OCI-LY3 (cell line): ENCODE measurements at regions not wholly inside any gene's neighbourhood (a gene's known extent, or its start where the extent isn't known, plus 50 kb on each side); places are given as distances from the start of the nearest gene placed in this dataset.

ENCODE experiments used
- H2AFZ ChIP-seq: fragments of 200-600, 300-600 bp; shearing (Covaris generic); 2 replicates; pipeline ENCODE4 v1.6.0; 2014; ENCODE audit warnings: antibody characterized with exemption, low read depth, low read length
- H3K27ac ChIP-seq: fragments of 200-600, 300-600 bp; sonication (generic); 2 replicates; pipeline ENCODE4 v1.5.1; 2014; ENCODE audit warnings: mild to moderate bottlenecking, low read length, moderate library complexity, mixed read lengths
- H3K27me3 ChIP-seq: fragments of 200-600, 300-600 bp; sonication (generic); 2 replicates; pipeline ENCODE4 v1.6.1; 2014; ENCODE audit warnings: low read depth, low read length, mixed read lengths
- H3K36me3 ChIP-seq: fragments of 200-600, 300-600 bp; sonication (generic); replicated peaks from 2 replicates; pipeline ENCODE3; 2014; ENCODE audit warnings: low read depth, low read length, mixed read lengths
- H3K4me1 ChIP-seq: fragments of 300-600, 200-600 bp; sonication (generic); 2 replicates; pipeline ENCODE4 v1.6.1; 2014; ENCODE audit warnings: low read length, mixed read lengths
- H3K4me2 ChIP-seq: fragments of 200-600, 300-600 bp; sonication (generic); 2 replicates; pipeline ENCODE4 v1.6.1; 2014; ENCODE audit warnings: low read length, mixed read lengths
- H3K4me3 ChIP-seq: fragments of 300-600, 200-600 bp; sonication (generic); 2 replicates; pipeline ENCODE4 v1.5.1; 2014; ENCODE audit warnings: antibody characterized with exemption, mild to moderate bottlenecking, low read length, moderate library complexity
- H3K79me2 ChIP-seq: fragments of 300-600, 200-600 bp; shearing (Covaris generic); 2 replicates; pipeline ENCODE4 v1.6.1; 2014; ENCODE audit warnings: mild to moderate bottlenecking, low read length, mixed read lengths
- H3K9ac ChIP-seq: fragments of 300-600, 200-600 bp; shearing (Covaris generic); 2 replicates; pipeline ENCODE4 v1.6.0; 2014; ENCODE audit warnings: mild to moderate bottlenecking, low read length, moderate library complexity
- H3K9me3 ChIP-seq: fragments of 200-600, 300-600 bp; shearing (Covaris generic); 2 replicates; pipeline ENCODE4 v1.6.1; 2014; ENCODE audit warnings: low read length, mixed read lengths; ENCODE audit not compliant: insufficient read depth
- H4K20me1 ChIP-seq: fragments of 200-600, 300-600 bp; sonication (generic); 2 replicates; pipeline ENCODE4 v1.6.1; 2016; ENCODE audit warnings: low read length, mixed read lengths; ENCODE audit not compliant: insufficient read depth
- EZH2phosphoT487 ChIP-seq: fragments of 200-600 bp; shearing (Covaris generic); IDR thresholded peaks from 2 replicates; pipeline ENCODE4 v1.6.1; 2018; ENCODE audit warnings: antibody characterized with exemption, mixed run types, low read depth
- TF ChIP-seq, protein P1 (sequence below): fragments of 200-600, 300-600 bp; sonication (generic); IDR thresholded peaks from 2 replicates; pipeline ENCODE4 v1.5.1; 2014; ENCODE audit warnings: antibody characterized with exemption, low read length, low read depth

DNA sequence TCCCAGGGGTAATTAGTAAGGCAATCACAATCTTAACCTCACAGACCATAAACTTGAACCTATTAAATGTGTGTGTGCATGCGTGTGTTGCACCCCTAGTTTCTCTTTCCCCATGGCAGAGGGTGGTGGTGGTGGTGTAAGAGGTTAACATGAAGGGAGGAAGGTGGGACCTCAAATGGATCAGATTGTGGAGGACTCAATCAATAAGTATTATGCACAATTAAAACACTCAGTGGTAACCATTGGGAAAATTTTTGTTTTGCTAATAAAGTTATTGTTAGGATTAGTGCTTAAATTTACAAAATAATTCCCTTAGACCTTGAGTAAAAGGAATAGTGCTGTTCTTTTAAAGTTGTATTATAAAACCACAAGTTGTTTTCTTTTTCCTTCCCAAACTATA lies 283.0 kb downstream of the OLFM3 start:
- H3K27ac ChIP-seq: no peak overlapping the region

DNA sequence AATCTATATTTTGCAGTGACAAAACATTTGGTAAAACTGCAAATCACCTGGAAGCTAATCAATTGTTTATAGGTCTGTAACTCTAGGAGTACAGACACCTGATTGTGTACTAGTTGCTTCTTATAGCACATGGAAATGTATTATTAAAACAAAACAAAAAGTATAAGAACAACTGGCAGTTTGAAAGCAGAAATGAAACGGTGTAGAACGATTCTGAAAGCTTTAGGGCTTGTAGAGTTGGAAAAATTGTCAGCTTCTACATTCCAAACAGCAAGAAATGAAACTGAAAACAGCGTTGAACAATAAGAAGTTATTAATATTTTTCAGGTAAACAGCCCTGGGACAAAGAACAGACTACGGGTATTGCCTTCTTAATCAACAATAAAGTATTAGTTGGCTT lies 273.3 kb downstream of the OLFM3 start:
- TF ChIP-seq, protein P1, sequence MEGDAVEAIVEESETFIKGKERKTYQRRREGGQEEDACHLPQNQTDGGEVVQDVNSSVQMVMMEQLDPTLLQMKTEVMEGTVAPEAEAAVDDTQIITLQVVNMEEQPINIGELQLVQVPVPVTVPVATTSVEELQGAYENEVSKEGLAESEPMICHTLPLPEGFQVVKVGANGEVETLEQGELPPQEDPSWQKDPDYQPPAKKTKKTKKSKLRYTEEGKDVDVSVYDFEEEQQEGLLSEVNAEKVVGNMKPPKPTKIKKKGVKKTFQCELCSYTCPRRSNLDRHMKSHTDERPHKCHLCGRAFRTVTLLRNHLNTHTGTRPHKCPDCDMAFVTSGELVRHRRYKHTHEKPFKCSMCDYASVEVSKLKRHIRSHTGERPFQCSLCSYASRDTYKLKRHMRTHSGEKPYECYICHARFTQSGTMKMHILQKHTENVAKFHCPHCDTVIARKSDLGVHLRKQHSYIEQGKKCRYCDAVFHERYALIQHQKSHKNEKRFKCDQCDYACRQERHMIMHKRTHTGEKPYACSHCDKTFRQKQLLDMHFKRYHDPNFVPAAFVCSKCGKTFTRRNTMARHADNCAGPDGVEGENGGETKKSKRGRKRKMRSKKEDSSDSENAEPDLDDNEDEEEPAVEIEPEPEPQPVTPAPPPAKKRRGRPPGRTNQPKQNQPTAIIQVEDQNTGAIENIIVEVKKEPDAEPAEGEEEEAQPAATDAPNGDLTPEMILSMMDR: no peak
- TF ChIP-seq EZH2phosphoT487: no peak
- H3K36me3 ChIP-seq: no peaks in the 10 kb centered on the region
- no peak overlapping the region for H3K9ac ChIP-seq
- H3K4me2 ChIP-seq: peak overlapping the region; percentile 43
- H3K27ac ChIP-seq: no peak overlapping the region
- no peaks in the 10 kb centered on the region for H3K27me3 ChIP-seq
- no peak overlapping the region for H2AFZ ChIP-seq
- peaks cover 17% of the 10 kb centered on the region; the same call in 1 of the 2 replicates for H3K4me1 ChIP-seq
- H3K79me2 ChIP-seq: no peaks in the 10 kb centered on the region
- no peaks in the 10 kb centered on the region for H3K9me3 ChIP-seq
- peak overlapping the region; percentile 23 for H3K4me3 ChIP-seq
- no peaks in the 10 kb centered on the region for H4K20me1 ChIP-seq

More for the DNA sequence above, 283.0 kb downstream of the OLFM3 start:
- Histone ChIP-seq H3K9me3 (no peaks in the 10 kb centered on the region), H3K4me1 (no peaks in the 10 kb centered on the region), H3K9ac (no peak overlapping the region), H3K4me2 (no peak overlapping the region), H3K36me3 (no peaks in the 10 kb centered on the region), H4K20me1 (no peaks in the 10 kb centered on the region), H3K79me2 (no peaks in the 10 kb centered on the region), H3K27me3 (no peaks in the 10 kb centered on the region), H3K4me3 (no peak overlapping the region), H2AFZ (no peak overlapping the region)
- TF ChIP-seq EZH2phosphoT487: no peak

DNA sequence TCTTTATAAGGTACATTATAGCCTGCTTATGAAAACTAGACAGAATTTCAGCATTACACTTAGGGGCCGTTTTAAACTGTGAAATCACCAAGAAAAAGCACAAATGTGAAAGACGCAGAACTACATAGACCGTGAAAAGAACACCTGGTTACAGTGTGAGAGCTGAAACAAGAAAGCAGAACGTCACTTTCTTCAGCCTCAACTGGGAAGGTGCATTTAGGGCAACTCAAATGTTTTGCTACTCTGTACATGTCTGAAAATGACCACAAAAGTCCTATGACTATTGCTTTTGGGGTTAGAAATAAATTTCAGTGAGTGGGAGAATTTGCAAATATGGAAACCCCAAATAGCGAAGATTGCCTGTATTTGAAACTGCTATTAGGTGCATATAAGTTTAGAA lies 268.7 kb downstream of the OLFM3 start:
- Histone ChIP-seq H3K9ac (no peak overlapping the region), H3K27me3 (no peaks in the 10 kb centered on the region), H3K79me2 (no peaks in the 10 kb centered on the region), H2AFZ (no peak overlapping the region; the same call in 1 of the 2 replicates), H3K27ac (no peak overlapping the region), H3K4me2 (peak overlapping the region; percentile 10), H3K36me3 (no peaks in the 10 kb centered on the region), H3K4me1 (peaks cover 27% of the 10 kb centered on the region), H3K4me3 (no peak overlapping the region), H3K9me3 (no peaks in the 10 kb centered on the region), H4K20me1 (no peaks in the 10 kb centered on the region)
- TF ChIP-seq, protein P1: no peak
- TF ChIP-seq EZH2phosphoT487: no peak

DNA sequence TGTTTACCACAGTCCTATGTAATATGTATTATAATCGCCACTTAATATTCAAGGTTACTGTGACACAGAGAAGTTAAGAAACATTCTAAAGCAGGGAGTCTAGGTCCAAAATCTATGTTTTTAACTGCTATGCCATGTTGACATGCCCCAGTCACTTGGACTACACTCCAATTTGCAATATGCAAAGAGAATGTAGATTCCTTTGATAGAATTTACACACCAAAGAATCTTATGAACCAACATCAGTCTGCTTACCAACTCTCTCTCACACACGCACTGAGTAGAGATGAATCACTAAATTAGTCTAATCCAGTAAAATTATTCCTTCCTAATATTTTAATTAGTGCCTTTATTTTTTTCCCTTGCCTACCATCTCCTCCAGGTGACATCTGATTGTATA lies 266.2 kb downstream of the OLFM3 start:
- no peaks in the 10 kb centered on the region for H3K27me3 ChIP-seq
- no peak overlapping the region for H3K27ac ChIP-seq
- H4K20me1 ChIP-seq: no peaks in the 10 kb centered on the region
- no peaks in the 10 kb centered on the region for H3K36me3 ChIP-seq
- H3K79me2 ChIP-seq: no peaks in the 10 kb centered on the region
- TF ChIP-seq EZH2phosphoT487: no peak
- TF ChIP-seq, protein P1: no peak
- no peak overlapping the region for H3K9ac ChIP-seq
- H2AFZ ChIP-seq: no peak overlapping the region
- peaks cover 14% of the 10 kb centered on the region for H3K4me1 ChIP-seq
- H3K4me3 ChIP-seq: no peak overlapping the region
- no peak overlapping the region for H3K4me2 ChIP-seq
- no peaks in the 10 kb centered on the region for H3K9me3 ChIP-seq

DNA sequence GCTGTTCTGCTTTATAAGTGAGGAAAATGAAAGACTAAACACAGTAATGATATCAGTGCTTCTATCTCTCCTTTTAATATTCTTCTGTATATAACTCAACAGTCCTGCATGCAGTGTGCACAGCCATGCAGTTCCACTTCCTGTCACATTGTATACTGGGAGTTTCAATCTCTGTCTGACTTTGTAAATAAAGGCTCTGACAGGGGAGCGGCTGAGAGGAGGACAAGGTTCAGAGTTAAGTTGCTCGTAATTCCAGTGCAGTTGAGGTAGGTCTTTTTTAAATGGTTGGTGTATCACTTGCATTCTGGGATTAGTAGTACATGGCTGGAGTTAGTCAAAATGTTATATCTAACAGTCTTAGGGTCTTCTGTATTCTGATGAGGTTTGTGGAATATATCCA lies 264.5 kb downstream of the OLFM3 start:
- H3K79me2 ChIP-seq: no peaks in the 10 kb centered on the region
- H3K27me3 ChIP-seq: no peaks in the 10 kb centered on the region
- H3K4me2 ChIP-seq: peak overlapping the region; percentile 34
- no peak overlapping the region for H3K4me3 ChIP-seq
- no peak overlapping the region for H3K27ac ChIP-seq
- no peaks in the 10 kb centered on the region for H3K9me3 ChIP-seq
- peaks cover 14% of the 10 kb centered on the region for H3K4me1 ChIP-seq
- TF ChIP-seq, protein P1: no peak
- TF ChIP-seq EZH2phosphoT487: no peak
- no peaks in the 10 kb centered on the region for H3K36me3 ChIP-seq
- H2AFZ ChIP-seq: no peak overlapping the region
- H4K20me1 ChIP-seq: no peaks in the 10 kb centered on the region
- no peak overlapping the region for H3K9ac ChIP-seq
